Body of pancreas (tissue), 4 donors: ENCODE measurements at regions not wholly inside any gene's neighbourhood (a gene's known extent, or its start where the extent isn't known, plus 50 kb on each side); places are given as distances from the start of the nearest gene placed in this dataset.

Source experiments
- ATAC-seq: fragments of 150-250 bp; one replicate; pipeline ENCODE4 v1.9.1; 2016
- DNase-seq, 4 donors: peaks; one replicate each; pipeline ENCODE4 v3.0.0-alpha.2; 2019
- H3K27ac ChIP-seq, 4 donors: fragments of 200-600 bp; sonication (generic); 1 replicate in 3 of 4; 2 replicates in 1 of 4; pipeline versions ENCODE4 v1.5.1 to v1.6.1; 2016 to 2019; ENCODE audit warnings: mild to moderate bottlenecking in 1 of 4, mixed read lengths in 1 of 4, moderate library complexity in 1 of 4
- H3K27me3 ChIP-seq, 2 donors: fragments of 200-600 bp; sonication (generic); one replicate each; pipeline ENCODE4 v1.6.0; 2016; ENCODE audit warnings: mild to moderate bottlenecking in 1 of 2
- H3K36me3 ChIP-seq, 2 donors: fragments of 200-600 bp; sonication (generic); replicated peaks in 1 of 2; 2 replicates each; pipeline ENCODE4 v1.5.1; 2016; ENCODE audit warnings: low read depth in 2 of 2; ENCODE audit not compliant: insufficient read depth in 1 of 2
- H3K4me1 ChIP-seq: fragments of 200-600 bp; sonication (generic); one replicate; pipeline ENCODE4 v1.6.0; 2016
- H3K4me3 ChIP-seq, 2 donors: fragments of 200-600 bp; sonication (generic); 1 replicate in 1 of 2; 2 replicates in 1 of 2; pipeline ENCODE4 v1.5.1; 2016 to 2019
- H3K9me3 ChIP-seq, 3 donors: fragments of 200-600 bp; sonication (generic); 1 replicate in 2 of 3; 2 replicates in 1 of 3; pipeline ENCODE4 v1.5.1; 2016
- CTCF ChIP-seq, 7 experiments: fragments of 450-650 bp in 4 of 7; fragments of 200-600 bp in 3 of 7; sonication (generic) in 3 of 7; IDR thresholded peaks; one replicate each; pipeline ENCODE4 v1.5.1; 2016 to 2019; ENCODE audit warnings: antibody characterized with exemption in 7 of 7
- POLR2A ChIP-seq, 3 donors: fragments of 450-650 bp; IDR thresholded peaks; one replicate each; pipeline ENCODE4 v1.6.1; 2016; ENCODE audit warnings: antibody characterized with exemption in 3 of 3, mild to moderate bottlenecking in 2 of 3
- WGBS, 2 donors: methylation state at CpG; one replicate each; pipeline ENCODE4 v1.1.5; 2017; 5-methylcytosine and 5-hydroxymethylcytosine counted together
- intact Hi-C: fragments of 100-400 bp; cut with DNase I; formaldehyde crosslinking; loops from one replicate; pipeline ENCODE4 v1.15.1; 2023

GRCh38 chr20:60928341-60928740 lies 323.7 kb upstream of the CDH4 start:
- H3K36me3 ChIP-seq, result no peaks in the 10 kb centered on the region
- H3K4me3 ChIP-seq, result no peak overlapping the region
- H3K27me3 ChIP-seq, result no peaks in the 10 kb centered on the region
- 60 to 83% methylated on average over 1 of the region's 1 CpG for WGBS, 2 donors
- no peaks in the 10 kb centered on the region for H3K9me3 ChIP-seq
- H3K4me1 ChIP-seq, result no peaks in the 10 kb centered on the region
- H3K27ac ChIP-seq, result no peak overlapping the region
- no peak for ATAC-seq
- intact Hi-C loops, result no loop called here
- TF ChIP-seq CTCF (IDR thresholded peaks at IDR 0.05) (no peak), POLR2A (IDR thresholded peaks at IDR 0.05) (no peak)
- no peak for DNase-seq

- H3K36me3 ChIP-seq, result no peaks in the 10 kb centered on the region
- intact Hi-C loops, result no loop called here
- DNase-seq, result no peak
- WGBS, 2 donors, result 57 to 67% methylated on average over 15 of the region's 15 CpGs
- no peaks in the 10 kb centered on the region for H3K9me3 ChIP-seq
- TF ChIP-seq CTCF (IDR thresholded peaks at IDR 0.05), result no peak
- TF ChIP-seq POLR2A (IDR thresholded peaks at IDR 0.05), result no peak
- no peaks in the 10 kb centered on the region for H3K4me1 ChIP-seq
- H3K27me3 ChIP-seq, result no peaks in the 10 kb centered on the region
- H3K27ac ChIP-seq, result no peak overlapping the region
- no peak for ATAC-seq
- H3K4me3 ChIP-seq, result no peak overlapping the region
Observed at GRCh38 chr20:60930023-60930790, 321.9 kb upstream of the CDH4 start.

- no peak for DNase-seq
Observed at GRCh38 chr20:60931696-60932095, 320.4 kb upstream of the CDH4 start.

DNA sequence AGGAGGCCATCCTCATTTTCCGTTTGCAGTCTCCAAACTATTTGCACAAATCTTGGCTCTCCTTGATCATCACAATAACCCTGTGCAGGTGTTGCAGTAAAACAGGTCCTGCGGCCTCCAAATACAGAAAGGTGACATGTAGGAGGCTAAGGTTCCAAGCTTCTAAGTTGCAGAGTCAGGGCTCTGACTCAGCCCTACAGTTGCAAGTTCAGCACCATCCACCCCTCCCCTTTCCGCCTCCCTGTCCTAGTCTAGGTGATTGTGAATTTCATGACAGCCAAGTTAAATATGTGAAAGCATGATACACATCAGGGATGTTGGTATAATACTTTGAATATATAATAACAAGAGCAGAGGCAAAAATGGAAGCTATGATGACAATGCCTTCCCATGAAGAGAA lies 317.3 kb upstream of the CDH4 start:
- WGBS, 2 donors, result 53 to 56% methylated on average over 3 of the region's 3 CpGs
- ATAC-seq, result no peak
- no peaks in the 10 kb centered on the region for H3K9me3 ChIP-seq

More at GRCh38 chr20:60931696-60932095, 320.4 kb upstream of the CDH4 start:
- Histone ChIP-seq H3K4me1 (no peaks in the 10 kb centered on the region), H3K36me3 (no peaks in the 10 kb centered on the region), H3K4me3 (no peak overlapping the region), H3K27me3 (no peaks in the 10 kb centered on the region), H3K27ac (no peak overlapping the region), H3K9me3 (no peaks in the 10 kb centered on the region)
- no peak for TF ChIP-seq POLR2A (IDR thresholded peaks at IDR 0.05)
- no peak for TF ChIP-seq CTCF (IDR thresholded peaks at IDR 0.05)
- no peak for ATAC-seq
- intact Hi-C loops, result no loop called here
- 20 to 25% methylated on average over 4 of the region's 4 CpGs for WGBS, 2 donors

More for the DNA sequence above, 317.3 kb upstream of the CDH4 start:
- Histone ChIP-seq H3K4me1 (no peaks in the 10 kb centered on the region), H3K36me3 (no peaks in the 10 kb centered on the region), H3K27me3 (no peaks in the 10 kb centered on the region), H3K27ac (no peak overlapping the region), H3K4me3 (no peak overlapping the region)
- no peak for TF ChIP-seq CTCF (IDR thresholded peaks at IDR 0.05)
- no peak for TF ChIP-seq POLR2A (IDR thresholded peaks at IDR 0.05)
- no peak for DNase-seq
- intact Hi-C loops, result no loop called here
